ENCODE measurements at regions not wholly inside any gene's neighbourhood (a gene's known extent, or its start where the extent isn't known, plus 50 kb on each side); places are given as distances from the start of the nearest gene placed in this dataset.
"Not testable (repeated sequence)": the region's sequence is repeated elsewhere in the genome, so short reads cannot be mapped to it uniquely, and the experiment has no call there.

GRCh38 chr18:1444062-1444461 is 539.4 kb downstream of the ADCYAP1 start:
- DNase-seq (ENCODE audit: low spot score); in situ Hi-C loops (cut with HindIII; ENCODE audit: low sequenced_read_pairs): not testable (repeated sequence)

- no peak for DNase-seq (ENCODE audit: low spot score)
- in situ Hi-C loops (cut with HindIII; ENCODE audit: low sequenced_read_pairs): no loop called here
Measured at GRCh38 chr18:1446765-1447164, 542.1 kb downstream of the ADCYAP1 start.

- DNase-seq (ENCODE audit: low spot score): no peak
- in situ Hi-C loops (cut with HindIII; ENCODE audit: low sequenced_read_pairs): no loop called here
Measured at GRCh38 chr18:1452821-1453220, 548.1 kb downstream of the ADCYAP1 start.

- in situ Hi-C loops (cut with HindIII; ENCODE audit: low sequenced_read_pairs): no loop called here
- no peak for DNase-seq (ENCODE audit: low spot score)
Measured at GRCh38 chr18:1455605-1456004, 550.9 kb downstream of the ADCYAP1 start.

- no peak for DNase-seq (ENCODE audit: low spot score)
- in situ Hi-C loops (cut with HindIII; ENCODE audit: low sequenced_read_pairs): no loop called here
Measured at GRCh38 chr18:1458547-1458946, 553.9 kb downstream of the ADCYAP1 start.

- in situ Hi-C loops (cut with HindIII; ENCODE audit: low sequenced_read_pairs): no loop called here
- DNase-seq (ENCODE audit: low spot score): no peak
Measured at GRCh38 chr18:1463981-1464380, 559.3 kb downstream of the ADCYAP1 start.

- DNase-seq (ENCODE audit: low spot score): no peak
- in situ Hi-C loops (cut with HindIII; ENCODE audit: low sequenced_read_pairs): no loop called here
Measured at GRCh38 chr18:1464444-1465217, 560.0 kb downstream of the ADCYAP1 start.

- no peak for DNase-seq (ENCODE audit: low spot score)
- in situ Hi-C loops (cut with HindIII; ENCODE audit: low sequenced_read_pairs): no loop called here
Measured at GRCh38 chr18:1466035-1466434, 561.4 kb downstream of the ADCYAP1 start.

- DNase-seq (ENCODE audit: low spot score): no peak
- in situ Hi-C loops (cut with HindIII; ENCODE audit: low sequenced_read_pairs): no loop called here
Measured at GRCh38 chr18:1467461-1467964, 562.8 kb downstream of the ADCYAP1 start.

- DNase-seq (ENCODE audit: low spot score): no peak
- in situ Hi-C loops (cut with HindIII; ENCODE audit: low sequenced_read_pairs): no loop called here
Measured at GRCh38 chr18:1468550-1468949, 563.9 kb downstream of the ADCYAP1 start.

GRCh38 chr18:1475867-1476266 is 571.2 kb downstream of the ADCYAP1 start:
- in situ Hi-C loops (cut with HindIII; ENCODE audit: low sequenced_read_pairs): no loop called here
- no peak for DNase-seq (ENCODE audit: low spot score)

GRCh38 chr18:1480309-1480708 is 575.6 kb downstream of the ADCYAP1 start:
- no peak for DNase-seq (ENCODE audit: low spot score)
- in situ Hi-C loops (cut with HindIII; ENCODE audit: low sequenced_read_pairs): no loop called here

GRCh38 chr18:1481577-1481976 is 576.9 kb downstream of the ADCYAP1 start:
- DNase-seq (ENCODE audit: low spot score): no peak
- in situ Hi-C loops (cut with HindIII; ENCODE audit: low sequenced_read_pairs): no loop called here

GRCh38 chr18:1483385-1483784 is 578.7 kb downstream of the ADCYAP1 start:
- DNase-seq (ENCODE audit: low spot score): no peak
- in situ Hi-C loops (cut with HindIII; ENCODE audit: low sequenced_read_pairs): no loop called here

GRCh38 chr18:1487457-1487856 is 582.8 kb downstream of the ADCYAP1 start:
- no peak for DNase-seq (ENCODE audit: low spot score)
- in situ Hi-C loops (cut with HindIII; ENCODE audit: low sequenced_read_pairs): no loop called here

GRCh38 chr18:1488394-1488793 is 583.7 kb downstream of the ADCYAP1 start:
- DNase-seq (ENCODE audit: low spot score): no peak
- in situ Hi-C loops (cut with HindIII; ENCODE audit: low sequenced_read_pairs): no loop called here

- in situ Hi-C loops (cut with HindIII; ENCODE audit: low sequenced_read_pairs): no loop called here
- DNase-seq (ENCODE audit: low spot score): peak; percentile 32
Measured at GRCh38 chr18:1488957-1489356, 584.3 kb downstream of the ADCYAP1 start.

- no peak for DNase-seq (ENCODE audit: low spot score)
- in situ Hi-C loops (cut with HindIII; ENCODE audit: low sequenced_read_pairs): no loop called here
Measured at GRCh38 chr18:1495387-1495786, 590.7 kb downstream of the ADCYAP1 start.

- in situ Hi-C loops (cut with HindIII; ENCODE audit: low sequenced_read_pairs): no loop called here
- DNase-seq (ENCODE audit: low spot score): no peak
Measured at GRCh38 chr18:1496096-1496495, 591.4 kb downstream of the ADCYAP1 start.

- in situ Hi-C loops (cut with HindIII; ENCODE audit: low sequenced_read_pairs): no loop called here
Measured at GRCh38 chr18:1498216-1498615, 593.5 kb downstream of the ADCYAP1 start.

GRCh38 chr18:1499265-1499664 is 594.6 kb downstream of the ADCYAP1 start:
- DNase-seq (ENCODE audit: low spot score): no peak
- in situ Hi-C loops (cut with HindIII; ENCODE audit: low sequenced_read_pairs): no loop called here

More at GRCh38 chr18:1498216-1498615, 593.5 kb downstream of the ADCYAP1 start:
- DNase-seq (ENCODE audit: low spot score): no peak

Measured in G401 (cell line).